ENCODE measurements at regions not wholly inside any gene's neighbourhood (a gene's known extent, or its start where the extent isn't known, plus 50 kb on each side); places are given as distances from the start of the nearest gene placed in this dataset.

DNA sequence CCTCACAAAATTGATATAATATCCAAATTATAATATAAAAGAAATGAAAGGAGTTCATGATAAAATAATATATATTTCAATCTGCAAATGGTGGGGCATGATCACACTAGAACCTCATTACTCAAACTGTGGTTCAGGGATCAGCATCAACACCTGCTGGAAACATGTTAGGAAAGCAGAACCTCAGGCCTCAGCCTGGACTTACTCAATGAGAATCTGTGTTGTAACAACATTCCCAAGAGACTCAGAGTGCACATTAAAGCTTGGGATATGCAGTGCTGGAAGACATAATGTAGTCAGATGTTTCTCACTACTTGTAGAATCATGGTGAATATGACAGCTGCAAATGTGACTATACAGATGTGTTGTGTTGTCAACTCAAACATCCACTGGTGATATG is 81.7 kb upstream of the ITPRID1 start:
- H3K4me1 Mint-ChIP-seq (ENCODE audit: insufficient read depth, unreplicated experiment), result no peaks in the 10 kb centered on the region
- TF ChIP-seq, protein P1, sequence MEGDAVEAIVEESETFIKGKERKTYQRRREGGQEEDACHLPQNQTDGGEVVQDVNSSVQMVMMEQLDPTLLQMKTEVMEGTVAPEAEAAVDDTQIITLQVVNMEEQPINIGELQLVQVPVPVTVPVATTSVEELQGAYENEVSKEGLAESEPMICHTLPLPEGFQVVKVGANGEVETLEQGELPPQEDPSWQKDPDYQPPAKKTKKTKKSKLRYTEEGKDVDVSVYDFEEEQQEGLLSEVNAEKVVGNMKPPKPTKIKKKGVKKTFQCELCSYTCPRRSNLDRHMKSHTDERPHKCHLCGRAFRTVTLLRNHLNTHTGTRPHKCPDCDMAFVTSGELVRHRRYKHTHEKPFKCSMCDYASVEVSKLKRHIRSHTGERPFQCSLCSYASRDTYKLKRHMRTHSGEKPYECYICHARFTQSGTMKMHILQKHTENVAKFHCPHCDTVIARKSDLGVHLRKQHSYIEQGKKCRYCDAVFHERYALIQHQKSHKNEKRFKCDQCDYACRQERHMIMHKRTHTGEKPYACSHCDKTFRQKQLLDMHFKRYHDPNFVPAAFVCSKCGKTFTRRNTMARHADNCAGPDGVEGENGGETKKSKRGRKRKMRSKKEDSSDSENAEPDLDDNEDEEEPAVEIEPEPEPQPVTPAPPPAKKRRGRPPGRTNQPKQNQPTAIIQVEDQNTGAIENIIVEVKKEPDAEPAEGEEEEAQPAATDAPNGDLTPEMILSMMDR (IDR thresholded peaks at IDR 0.05; ENCODE audit: unreplicated experiment), result no peak
- H3K9me3 Mint-ChIP-seq (ENCODE audit: unreplicated experiment), result no peaks in the 10 kb centered on the region
- peak; percentile 4 for DNase-seq (ENCODE audit: unreplicated experiment)
- intact Hi-C loops (cut with micrococcal nuclease), result no loop called here
- H3K27ac Mint-ChIP-seq (ENCODE audit: low read depth, unreplicated experiment), result no peak overlapping the region
- ChIA-PET CTCF (interaction anchor here (0.7 to 3.6 kb wide), 3 partner anchors 11 to 449 kb away, joined by 3 to 17 read pairs (median 6); no protein-coding TSS in a partner anchor), POLR2A (no interaction called here)
- no TSS peak for BruUV-seq (replicated peaks)
- no peaks in the 10 kb centered on the region for H3K36me3 Mint-ChIP-seq (ENCODE audit: insufficient read depth, unreplicated experiment)
- H3K4me3 Mint-ChIP-seq (ENCODE audit: unreplicated experiment), result no peak overlapping the region
- H3K27me3 Mint-ChIP-seq (ENCODE audit: insufficient read depth, unreplicated experiment), result peaks cover 16% of the 10 kb centered on the region

- no TSS peak for BruUV-seq (replicated peaks)
- Mint-ChIP-seq H3K4me3 (ENCODE audit: unreplicated experiment) (no peak overlapping the region), H3K4me1 (ENCODE audit: insufficient read depth, unreplicated experiment) (no peaks in the 10 kb centered on the region), H3K36me3 (ENCODE audit: insufficient read depth, unreplicated experiment) (no peaks in the 10 kb centered on the region), H3K27me3 (ENCODE audit: insufficient read depth, unreplicated experiment) (peaks cover 16% of the 10 kb centered on the region), H3K27ac (ENCODE audit: low read depth, unreplicated experiment) (no peak overlapping the region), H3K9me3 (ENCODE audit: unreplicated experiment) (no peaks in the 10 kb centered on the region)
- ChIA-PET CTCF (interaction anchor here (0.6 to 3.6 kb wide), 4 partner anchors 11 to 450 kb away, joined by 3 to 17 read pairs (median 4); no protein-coding TSS in a partner anchor), POLR2A (no interaction called here)
- DNase-seq (ENCODE audit: unreplicated experiment), result no peak
- TF ChIP-seq, protein P1 (IDR thresholded peaks at IDR 0.05; ENCODE audit: unreplicated experiment), result no peak
- intact Hi-C loops (cut with micrococcal nuclease), result no loop called here
Measured at GRCh38 chr7:31432836-31433340, 81.0 kb upstream of the ITPRID1 start.

DNA sequence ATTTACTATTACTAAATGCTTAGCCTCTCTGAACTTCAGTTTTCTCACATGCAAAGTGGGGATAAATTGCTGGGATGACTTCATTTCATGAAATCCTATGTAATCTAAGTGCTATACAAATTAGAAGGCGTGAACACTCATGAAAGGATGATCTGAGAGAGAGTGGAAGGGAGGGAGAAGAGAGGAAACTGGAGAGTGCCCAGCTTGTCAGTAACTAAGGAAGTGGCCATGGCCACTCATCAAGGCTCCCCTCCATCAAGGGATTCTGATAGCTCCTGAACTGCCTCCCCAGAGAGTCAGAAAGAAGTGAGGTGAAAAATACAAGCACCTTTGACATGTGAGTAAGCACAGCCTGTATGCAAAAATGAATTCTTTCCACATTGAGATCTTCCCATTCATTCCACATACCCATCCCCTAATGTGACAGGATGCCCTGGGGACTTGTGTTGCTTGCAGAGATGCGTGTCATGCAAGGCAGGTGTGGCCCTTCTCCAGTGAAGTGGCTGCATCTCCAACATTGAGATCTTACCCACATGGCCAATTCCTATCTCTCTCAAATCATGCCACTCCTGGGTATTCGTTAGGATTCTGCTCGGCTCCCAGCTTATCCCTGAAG is 76.5 kb upstream of the ITPRID1 start:
- ChIA-PET POLR2A (no interaction called here), CTCF (interaction anchor here (1.0 to 1.1 kb wide), 2 partner anchors 64 to 244 kb away, joined by 4 to 6 read pairs; no protein-coding TSS in a partner anchor)
- Mint-ChIP-seq H3K36me3 (ENCODE audit: insufficient read depth, unreplicated experiment) (no peaks in the 10 kb centered on the region), H3K27ac (ENCODE audit: low read depth, unreplicated experiment) (no peak overlapping the region), H3K27me3 (ENCODE audit: insufficient read depth, unreplicated experiment) (peaks cover 31% of the 10 kb centered on the region), H3K4me3 (ENCODE audit: unreplicated experiment) (no peak overlapping the region), H3K9me3 (ENCODE audit: unreplicated experiment) (no peaks in the 10 kb centered on the region), H3K4me1 (ENCODE audit: insufficient read depth, unreplicated experiment) (no peaks in the 10 kb centered on the region)
- TF ChIP-seq, protein P1 (IDR thresholded peaks at IDR 0.05; ENCODE audit: unreplicated experiment), result no peak
- DNase-seq (ENCODE audit: unreplicated experiment), result no peak
- no TSS peak for BruUV-seq (replicated peaks)
- intact Hi-C loops (cut with micrococcal nuclease), result no loop called here

GRCh38 chr7:31439165-31439564 is 74.7 kb upstream of the ITPRID1 start:
- no peak for DNase-seq (ENCODE audit: unreplicated experiment)
- BruUV-seq (replicated peaks), result no TSS peak
- Mint-ChIP-seq H3K27me3 (ENCODE audit: insufficient read depth, unreplicated experiment) (peaks cover 31% of the 10 kb centered on the region), H3K27ac (ENCODE audit: low read depth, unreplicated experiment) (no peak overlapping the region), H3K4me1 (ENCODE audit: insufficient read depth, unreplicated experiment) (no peaks in the 10 kb centered on the region), H3K4me3 (ENCODE audit: unreplicated experiment) (no peak overlapping the region), H3K9me3 (ENCODE audit: unreplicated experiment) (no peaks in the 10 kb centered on the region), H3K36me3 (ENCODE audit: insufficient read depth, unreplicated experiment) (no peaks in the 10 kb centered on the region)
- TF ChIP-seq, protein P1 (IDR thresholded peaks at IDR 0.05; ENCODE audit: unreplicated experiment), result no peak
- ChIA-PET POLR2A (no interaction called here), CTCF (interaction anchor here (1.1 to 1.4 kb wide), 2 partner anchors 56 to 193 kb away, joined by 3 to 4 read pairs; no protein-coding TSS in a partner anchor)
- intact Hi-C loops (cut with micrococcal nuclease), result no loop called here

All from MCF 10A (cell line).